Right atrium auricular region (tissue), 2 donors: ENCODE measurements at regions not wholly inside any gene's neighbourhood (a gene's known extent, or its start where the extent isn't known, plus 50 kb on each side); places are given as distances from the start of the nearest gene placed in this dataset.

Experiments used
- DNase-seq: peaks from one replicate; pipeline ENCODE4 v3.0.0-alpha.2; 2019; ENCODE audit warnings: low spot score
- H3K27ac ChIP-seq, 2 donors: fragments of 200-600 bp; sonication (generic); 1 replicate in 1 of 2; 2 replicates in 1 of 2; pipeline ENCODE4 v1.5.1; 2016 to 2019
- H3K27me3 ChIP-seq, 2 donors: fragments of 200-600 bp; sonication (generic); one replicate each; pipeline versions ENCODE4 v1.5.1 to v1.6.0; 2017 to 2019
- H3K36me3 ChIP-seq: fragments of 200-600 bp; sonication (generic); one replicate; pipeline ENCODE4 v1.5.1; 2016
- H3K4me1 ChIP-seq, 2 donors: fragments of 200-600 bp; sonication (generic); one replicate each; pipeline versions ENCODE4 v1.5.1 to v1.6.0; 2017 to 2019
- H3K4me3 ChIP-seq, 2 donors: fragments of 200-600 bp; sonication (generic); 1 replicate in 1 of 2; 2 replicates in 1 of 2; pipeline ENCODE4 v1.5.1; 2017 to 2019; ENCODE audit warnings: mild to moderate bottlenecking in 1 of 2, moderate library complexity in 1 of 2
- H3K9me3 ChIP-seq, 2 donors: fragments of 200-600 bp; sonication (generic); one replicate each; pipeline ENCODE4 v1.5.1; 2019
- CTCF ChIP-seq, 2 donors: fragments of 200-600 bp; sonication (generic); IDR thresholded peaks; one replicate each; pipeline ENCODE4 v1.5.1; 2019; ENCODE audit warnings: antibody characterized with exemption in 2 of 2

- no peaks in the 10 kb centered on the region for H3K27me3 ChIP-seq
- DNase-seq: no peak
These were observed 378.2 kb upstream of the RPS23 start for GRCh38 chr5:82656341-82656761.

GRCh38 chr5:82655078-82655477 is 376.9 kb upstream of the RPS23 start:
- DNase-seq: no peak
- TF ChIP-seq CTCF (IDR thresholded peaks at IDR 0.05): no peak
- peaks cover 0 to 13% of the 10 kb centered on the region in 2 donors for H3K4me1 ChIP-seq
- H3K9me3 ChIP-seq: no peaks in the 10 kb centered on the region
- H3K27me3 ChIP-seq: no peaks in the 10 kb centered on the region
- no peak overlapping the region for H3K27ac ChIP-seq
- no peaks in the 10 kb centered on the region for H3K36me3 ChIP-seq
- no peak overlapping the region for H3K4me3 ChIP-seq

More at GRCh38 chr5:82656341-82656761, 378.2 kb upstream of the RPS23 start:
- Histone ChIP-seq H3K36me3 (no peaks in the 10 kb centered on the region), H3K27ac (no peak overlapping the region), H3K4me3 (no peak overlapping the region), H3K9me3 (no peaks in the 10 kb centered on the region), H3K4me1 (peaks cover 0 to 13% of the 10 kb centered on the region in 2 donors)
- no peak for TF ChIP-seq CTCF (IDR thresholded peaks at IDR 0.05)

- Histone ChIP-seq H3K27me3 (no peaks in the 10 kb centered on the region), H3K4me3 (no peak overlapping the region), H3K36me3 (no peaks in the 10 kb centered on the region), H3K9me3 (no peaks in the 10 kb centered on the region), H3K27ac (no peak overlapping the region), H3K4me1 (no peaks in the 10 kb centered on the region)
- TF ChIP-seq CTCF (IDR thresholded peaks at IDR 0.05): no peak
- no peak for DNase-seq
These were observed 371.8 kb upstream of the RPS23 start for GRCh38 chr5:82649943-82650342.

GRCh38 chr5:82644766-82645165 is 366.6 kb upstream of the RPS23 start:
- no peaks in the 10 kb centered on the region for H3K9me3 ChIP-seq
- DNase-seq: no peak
- TF ChIP-seq CTCF (IDR thresholded peaks at IDR 0.05): no peak
- no peak overlapping the region for H3K4me3 ChIP-seq
- H3K27ac ChIP-seq: no peak overlapping the region
- no peaks in the 10 kb centered on the region for H3K36me3 ChIP-seq
- H3K27me3 ChIP-seq: no peaks in the 10 kb centered on the region
- peaks cover 0 to 4% of the 10 kb centered on the region in 2 donors for H3K4me1 ChIP-seq

- Histone ChIP-seq H3K36me3 (no peaks in the 10 kb centered on the region), H3K9me3 (no peaks in the 10 kb centered on the region), H3K27ac (no peak overlapping the region), H3K27me3 (no peaks in the 10 kb centered on the region), H3K4me3 (no peak overlapping the region), H3K4me1 (peaks cover 0 to 7% of the 10 kb centered on the region in 2 donors)
- TF ChIP-seq CTCF (IDR thresholded peaks at IDR 0.05): no peak
- no peak for DNase-seq
These were observed 366.1 kb upstream of the RPS23 start for GRCh38 chr5:82644229-82644628.

- Histone ChIP-seq H3K27ac (no peak overlapping the region), H3K4me3 (no peak overlapping the region), H3K4me1 (peaks cover 0 to 12% of the 10 kb centered on the region in 2 donors), H3K36me3 (no peaks in the 10 kb centered on the region), H3K27me3 (no peaks in the 10 kb centered on the region), H3K9me3 (no peaks in the 10 kb centered on the region)
- TF ChIP-seq CTCF (IDR thresholded peaks at IDR 0.05): no peak
- no peak for DNase-seq
These were observed 364.2 kb upstream of the RPS23 start for GRCh38 chr5:82642313-82642712.
